ENCODE measurements at regions not wholly inside any gene's neighbourhood (a gene's known extent, or its start where the extent isn't known, plus 50 kb on each side); places are given as distances from the start of the nearest gene placed in this dataset.
A peak's percentile ranks its signal among the peaks of the same experiment; 100 is the strongest.

DNA sequence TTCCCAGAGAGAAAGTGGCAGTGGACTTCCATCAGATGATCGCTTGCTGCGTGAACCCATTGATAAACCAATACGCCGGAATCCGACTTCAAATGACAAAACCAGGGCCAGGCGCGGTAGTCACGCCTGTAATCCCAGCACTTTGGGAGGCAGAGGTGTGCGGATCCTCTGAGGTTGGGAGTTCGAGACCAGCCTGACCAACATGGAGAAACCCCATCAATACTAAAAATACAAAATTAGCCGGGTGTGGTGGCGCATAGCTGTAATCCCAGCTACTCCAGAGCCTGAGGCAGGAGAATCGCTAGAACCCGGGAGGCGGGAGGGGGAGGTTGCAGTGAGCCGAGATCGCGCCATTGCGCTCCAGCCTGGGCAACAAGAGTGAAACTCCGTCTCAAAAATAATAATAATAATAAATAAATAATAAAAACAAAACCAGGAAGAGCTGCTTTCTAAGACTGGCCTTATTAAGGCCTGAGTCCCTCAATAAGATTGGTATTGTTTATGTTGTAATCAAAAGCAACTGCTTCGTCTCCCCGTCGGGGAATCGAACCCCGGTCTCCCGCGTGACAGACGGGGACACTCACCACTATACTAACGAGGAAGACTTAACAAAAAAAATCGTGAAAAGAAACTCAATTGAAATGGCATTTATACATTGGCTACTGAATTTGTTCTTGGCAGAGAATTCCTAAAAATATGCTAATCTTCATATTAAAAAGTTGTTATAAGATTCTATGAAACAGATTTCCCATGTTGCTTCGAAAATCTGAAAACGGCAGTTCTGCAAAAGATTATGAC lies 110.2 kb upstream of the ZNF184 start:
- H3K4me3 ChIP-seq (ENCODE audit: control insufficient read depth, low read depth, low read length): peak overlapping the region; percentile 22
- TF ChIP-seq, protein P1, sequence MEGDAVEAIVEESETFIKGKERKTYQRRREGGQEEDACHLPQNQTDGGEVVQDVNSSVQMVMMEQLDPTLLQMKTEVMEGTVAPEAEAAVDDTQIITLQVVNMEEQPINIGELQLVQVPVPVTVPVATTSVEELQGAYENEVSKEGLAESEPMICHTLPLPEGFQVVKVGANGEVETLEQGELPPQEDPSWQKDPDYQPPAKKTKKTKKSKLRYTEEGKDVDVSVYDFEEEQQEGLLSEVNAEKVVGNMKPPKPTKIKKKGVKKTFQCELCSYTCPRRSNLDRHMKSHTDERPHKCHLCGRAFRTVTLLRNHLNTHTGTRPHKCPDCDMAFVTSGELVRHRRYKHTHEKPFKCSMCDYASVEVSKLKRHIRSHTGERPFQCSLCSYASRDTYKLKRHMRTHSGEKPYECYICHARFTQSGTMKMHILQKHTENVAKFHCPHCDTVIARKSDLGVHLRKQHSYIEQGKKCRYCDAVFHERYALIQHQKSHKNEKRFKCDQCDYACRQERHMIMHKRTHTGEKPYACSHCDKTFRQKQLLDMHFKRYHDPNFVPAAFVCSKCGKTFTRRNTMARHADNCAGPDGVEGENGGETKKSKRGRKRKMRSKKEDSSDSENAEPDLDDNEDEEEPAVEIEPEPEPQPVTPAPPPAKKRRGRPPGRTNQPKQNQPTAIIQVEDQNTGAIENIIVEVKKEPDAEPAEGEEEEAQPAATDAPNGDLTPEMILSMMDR (conservative IDR thresholded peaks at IDR 0.05; ENCODE audit: control insufficient read depth, insufficient read depth, low read depth, low read length): no peak
- peak; percentile 79 for DNase-seq (ENCODE audit: low read depth)

DNA sequence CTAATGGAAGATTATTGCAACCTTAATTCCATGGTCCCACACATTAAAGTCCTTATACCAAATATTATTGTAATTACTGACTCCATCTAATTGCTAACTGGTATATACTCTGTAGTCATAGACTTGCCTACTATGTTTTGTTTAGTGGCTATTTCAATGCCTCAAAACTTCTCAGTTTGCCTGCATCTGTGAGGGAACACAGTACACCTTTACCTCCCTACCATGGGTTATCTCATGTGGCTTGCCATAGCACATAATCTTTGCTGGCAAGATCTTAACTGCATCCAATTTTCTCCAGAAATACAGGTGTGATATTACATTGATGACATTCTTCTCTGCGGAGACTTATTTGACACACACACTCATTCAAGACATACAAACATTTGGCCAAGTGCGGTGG lies 107.1 kb upstream of the ZNF184 start:
- TF ChIP-seq, protein P1 (conservative IDR thresholded peaks at IDR 0.05; ENCODE audit: control insufficient read depth, insufficient read depth, low read depth, low read length): no peak
- H3K4me3 ChIP-seq (ENCODE audit: control insufficient read depth, low read depth, low read length): no peak overlapping the region
- no peak for DNase-seq (ENCODE audit: low read depth)

DNA sequence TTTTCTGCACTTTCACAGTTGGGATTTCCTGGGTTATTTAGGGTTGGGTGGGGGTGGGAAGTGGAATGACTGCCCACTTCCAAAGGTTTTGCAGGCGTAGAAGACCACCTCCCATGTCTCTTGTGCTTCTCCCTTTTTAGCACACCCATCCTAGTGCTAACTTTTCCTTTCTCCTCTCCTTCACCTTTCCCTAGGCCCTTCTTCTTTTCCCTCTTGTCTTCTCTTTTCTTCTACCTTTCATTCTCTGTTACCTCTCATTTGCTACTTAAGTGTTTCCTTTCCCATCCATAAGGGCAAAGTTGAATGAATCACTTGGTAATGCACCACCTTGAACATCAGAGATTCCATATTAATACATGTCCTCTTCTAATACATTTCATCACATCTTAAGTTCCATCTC lies 105.0 kb upstream of the ZNF184 start:
- TF ChIP-seq, protein P1 (conservative IDR thresholded peaks at IDR 0.05; ENCODE audit: control insufficient read depth, insufficient read depth, low read depth, low read length): no peak
- no peak overlapping the region for H3K4me3 ChIP-seq (ENCODE audit: control insufficient read depth, low read depth, low read length)
- no peak for DNase-seq (ENCODE audit: low read depth)

DNA sequence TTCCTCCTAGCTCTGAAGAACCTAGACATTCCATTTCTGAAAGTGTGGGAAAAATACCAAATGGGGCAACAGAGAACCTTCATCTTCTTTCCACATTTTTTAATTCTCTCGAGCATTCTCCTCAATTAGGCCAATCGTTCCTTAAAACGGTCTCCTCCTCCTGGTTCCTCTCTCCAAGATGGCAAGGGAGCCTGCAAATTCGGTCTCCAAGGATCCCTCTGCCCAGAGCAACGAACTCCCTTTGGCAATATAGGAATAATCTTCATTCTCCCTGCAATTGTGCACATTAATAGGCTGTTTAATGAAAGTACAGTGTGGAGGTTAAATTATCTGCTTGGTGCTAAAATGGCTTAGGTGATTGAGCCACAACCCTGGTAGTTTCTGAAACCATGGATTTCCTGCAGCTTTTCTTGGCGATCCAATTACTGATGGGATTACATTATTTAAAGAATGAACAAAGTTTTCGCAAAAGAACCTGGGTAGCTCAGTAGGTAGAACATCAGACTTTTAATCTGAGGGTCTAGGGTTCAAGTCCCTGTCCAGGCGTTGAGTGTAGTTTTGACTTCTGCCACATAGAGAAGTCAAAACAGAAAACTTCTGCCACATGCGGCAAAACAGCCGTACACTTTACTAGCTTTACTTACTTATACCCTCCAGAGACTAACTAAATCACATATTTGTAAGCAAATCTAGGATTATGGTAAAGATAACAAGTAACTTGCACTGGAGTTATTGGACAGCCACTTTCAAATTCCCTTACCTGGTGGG lies 102.9 kb upstream of the ZNF184 start:
- no peak overlapping the region for H3K4me3 ChIP-seq (ENCODE audit: control insufficient read depth, low read depth, low read length)
- TF ChIP-seq, protein P1 (conservative IDR thresholded peaks at IDR 0.05; ENCODE audit: control insufficient read depth, insufficient read depth, low read depth, low read length): no peak
- DNase-seq (ENCODE audit: low read depth): peak; percentile 43

DNA sequence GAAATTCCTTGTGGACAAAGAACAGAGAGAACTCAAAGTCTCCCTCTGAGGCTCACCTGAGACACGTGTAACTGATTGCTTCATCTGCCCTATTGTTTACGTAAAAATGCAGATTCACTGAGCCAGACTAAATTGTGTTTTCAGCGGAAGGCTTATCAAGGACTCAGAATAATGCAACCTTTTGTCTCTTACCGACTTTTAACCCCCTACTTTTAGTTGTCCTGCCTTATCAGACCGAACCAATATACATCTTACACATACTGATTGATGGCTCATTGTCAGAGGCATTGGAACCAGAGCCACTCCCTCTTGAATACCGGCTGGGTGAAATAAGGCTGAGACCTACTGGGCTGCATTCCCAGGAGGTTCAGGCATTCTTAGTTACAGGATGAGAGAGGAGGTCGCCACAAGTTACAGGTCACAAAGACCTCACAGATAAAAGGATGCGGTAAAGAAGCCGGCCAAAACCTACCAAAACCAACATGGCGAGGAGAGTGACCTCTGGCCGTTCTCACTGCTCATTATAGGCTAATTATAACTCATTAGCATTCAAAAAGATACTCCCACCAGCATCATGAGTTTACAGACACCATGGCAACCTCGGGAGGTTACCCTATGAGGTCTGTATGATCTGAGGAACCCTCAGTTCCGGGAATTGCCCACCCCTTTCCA lies 95.5 kb upstream of the ZNF184 start:
- H3K4me3 ChIP-seq (ENCODE audit: control insufficient read depth, low read depth, low read length): no peak overlapping the region
- DNase-seq (ENCODE audit: low read depth): no peak
- TF ChIP-seq, protein P1 (conservative IDR thresholded peaks at IDR 0.05; ENCODE audit: control insufficient read depth, insufficient read depth, low read depth, low read length): no peak

DNA sequence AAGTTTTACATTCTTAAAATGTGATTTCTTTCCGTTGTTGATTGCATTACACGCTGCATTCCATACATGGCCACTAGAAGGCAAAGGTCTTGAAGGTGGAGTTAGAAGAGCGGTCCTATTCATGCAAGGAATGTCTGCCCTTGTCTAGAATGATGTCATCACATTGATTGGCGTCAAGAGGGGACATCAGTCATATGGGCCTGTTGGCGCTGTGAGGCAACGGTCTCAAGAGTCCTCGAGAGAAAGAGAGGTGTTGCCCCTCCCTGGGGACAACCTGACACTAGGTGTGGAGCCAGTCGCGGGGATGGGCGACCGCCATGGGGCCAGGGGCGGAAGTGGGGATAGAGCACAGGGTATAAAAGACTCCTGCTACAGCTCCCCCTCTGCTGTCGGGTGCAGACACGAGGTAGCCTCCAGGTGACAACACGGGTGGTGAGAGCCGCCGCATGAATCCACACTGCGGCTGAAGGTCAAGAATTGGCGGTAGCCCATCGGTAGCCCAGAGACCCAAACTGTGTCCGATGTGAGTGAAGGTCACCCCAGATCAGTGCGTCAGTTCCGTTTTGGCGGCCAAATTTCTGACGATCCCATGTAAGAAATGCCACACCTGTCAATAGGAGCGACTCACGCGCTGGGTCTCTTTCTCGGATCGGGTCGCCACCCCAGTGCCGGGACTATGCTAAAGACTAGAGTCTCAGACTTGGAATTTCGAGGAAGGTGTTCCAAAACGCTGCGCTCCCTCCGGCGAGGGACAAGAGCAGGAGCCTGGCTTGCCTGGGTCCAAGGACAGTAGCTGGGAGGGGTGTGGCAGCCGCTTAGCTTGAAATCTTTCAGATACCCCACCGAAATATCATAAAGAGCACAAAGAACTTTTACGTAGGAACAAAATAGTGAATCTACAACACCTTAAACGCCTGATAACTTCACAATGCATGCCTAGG lies 93.2 kb upstream of the ZNF184 start:
- H3K4me3 ChIP-seq (ENCODE audit: control insufficient read depth, low read depth, low read length): no peak overlapping the region
- TF ChIP-seq, protein P1 (conservative IDR thresholded peaks at IDR 0.05; ENCODE audit: control insufficient read depth, insufficient read depth, low read depth, low read length): no peak
- DNase-seq (ENCODE audit: low read depth): no peak

All from fibroblast of mammary gland (primary cell).